Sigmoid colon (tissue), 4 donors: ENCODE measurements at regions not wholly inside any gene's neighbourhood (a gene's known extent, or its start where the extent isn't known, plus 50 kb on each side); places are given as distances from the start of the nearest gene placed in this dataset.

Experiments
- POLR2A ChIP-seq, 2 donors: fragments of 450-650 bp; IDR thresholded peaks; one replicate each; pipeline ENCODE4 v1.6.1; 2016; ENCODE audit warnings: antibody characterized with exemption in 2 of 2, mild to moderate bottlenecking in 2 of 2, moderate library complexity in 2 of 2
- POLR2AphosphoS5 ChIP-seq, 4 donors: sonication (generic); formaldehyde crosslinking; IDR thresholded peaks; one replicate each; pipeline ENCODE4 v1.6.1; 2017; ENCODE audit warnings: antibody characterized with exemption in 4 of 4
- TF ChIP-seq, protein P1 (sequence below), 4 experiments: fragments of 450-650 bp in 3 of 4; fragments of 200-600 bp in 1 of 4; IDR thresholded peaks; one replicate each; pipeline ENCODE4 v1.5.1; 2016 to 2019; ENCODE audit warnings: antibody characterized with exemption in 4 of 4, mild to moderate bottlenecking in 3 of 4, moderate library complexity in 2 of 4

DNA sequence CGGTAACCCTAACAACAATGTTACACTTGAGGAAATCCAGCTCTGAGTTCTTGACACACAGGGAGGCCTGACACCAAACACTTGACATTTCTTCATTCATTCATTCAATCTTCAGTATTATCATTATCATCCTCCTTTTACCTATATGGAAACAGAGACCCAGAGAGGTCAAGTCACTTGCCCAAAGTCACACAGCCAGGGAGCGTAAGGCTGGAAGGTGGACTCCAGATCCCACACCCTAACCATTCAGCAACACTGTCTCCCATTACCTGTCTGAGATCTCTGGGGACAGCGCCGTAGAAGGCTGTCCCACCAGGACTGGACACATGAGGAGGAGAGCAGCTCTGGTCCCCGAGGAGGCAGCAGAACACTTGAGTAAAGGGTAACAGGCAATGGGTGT lies 101.4 kb downstream of the SYF2 start:
- TF ChIP-seq, protein P1, sequence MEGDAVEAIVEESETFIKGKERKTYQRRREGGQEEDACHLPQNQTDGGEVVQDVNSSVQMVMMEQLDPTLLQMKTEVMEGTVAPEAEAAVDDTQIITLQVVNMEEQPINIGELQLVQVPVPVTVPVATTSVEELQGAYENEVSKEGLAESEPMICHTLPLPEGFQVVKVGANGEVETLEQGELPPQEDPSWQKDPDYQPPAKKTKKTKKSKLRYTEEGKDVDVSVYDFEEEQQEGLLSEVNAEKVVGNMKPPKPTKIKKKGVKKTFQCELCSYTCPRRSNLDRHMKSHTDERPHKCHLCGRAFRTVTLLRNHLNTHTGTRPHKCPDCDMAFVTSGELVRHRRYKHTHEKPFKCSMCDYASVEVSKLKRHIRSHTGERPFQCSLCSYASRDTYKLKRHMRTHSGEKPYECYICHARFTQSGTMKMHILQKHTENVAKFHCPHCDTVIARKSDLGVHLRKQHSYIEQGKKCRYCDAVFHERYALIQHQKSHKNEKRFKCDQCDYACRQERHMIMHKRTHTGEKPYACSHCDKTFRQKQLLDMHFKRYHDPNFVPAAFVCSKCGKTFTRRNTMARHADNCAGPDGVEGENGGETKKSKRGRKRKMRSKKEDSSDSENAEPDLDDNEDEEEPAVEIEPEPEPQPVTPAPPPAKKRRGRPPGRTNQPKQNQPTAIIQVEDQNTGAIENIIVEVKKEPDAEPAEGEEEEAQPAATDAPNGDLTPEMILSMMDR (IDR thresholded peaks at IDR 0.05), result no peak
- no peak for TF ChIP-seq POLR2A (IDR thresholded peaks at IDR 0.05)
- no peak for TF ChIP-seq POLR2AphosphoS5 (IDR thresholded peaks at IDR 0.05)
